HFFc6 (cell line): ENCODE measurements at regions not wholly inside any gene's neighbourhood (a gene's known extent, or its start where the extent isn't known, plus 50 kb on each side); places are given as distances from the start of the nearest gene placed in this dataset.

Experiments used
- DNase-seq: peaks from one replicate; pipeline ENCODE4 v3.0.0-alpha.2; 2018
- H3K27ac Mint-ChIP-seq: 2 replicates; pipeline ENCODE4 v1.8.0; 2020; ENCODE audit warnings: mild to moderate bottlenecking, mixed read lengths
- H3K27me3 Mint-ChIP-seq: 2 replicates; pipeline ENCODE4 v1.8.0; 2021; ENCODE audit warnings: mild to moderate bottlenecking, moderate library complexity, mixed read lengths; ENCODE audit not compliant: insufficient read depth
- H3K36me3 Mint-ChIP-seq: 2 replicates; pipeline ENCODE4 v1.8.0; 2021; ENCODE audit warnings: low read depth, mixed read lengths
- H3K4me1 Mint-ChIP-seq: 2 replicates; pipeline ENCODE4 v1.8.0; 2020; ENCODE audit warnings: low read depth, mixed read lengths
- H3K4me3 Mint-ChIP-seq: 2 replicates; pipeline ENCODE4 v1.8.0; 2020; ENCODE audit warnings: mild to moderate bottlenecking, moderate library complexity, mixed read lengths
- H3K9me3 Mint-ChIP-seq: 2 replicates; pipeline ENCODE4 v1.8.0; 2020; ENCODE audit warnings: mild to moderate bottlenecking, mixed read lengths
- CTCF ChIP-seq: fragments of 200-600 bp; sonication (generic); IDR thresholded peaks from 2 replicates; pipeline ENCODE4 v1.5.0; 2021; ENCODE audit warnings: antibody characterized with exemption, mild to moderate bottlenecking

DNA sequence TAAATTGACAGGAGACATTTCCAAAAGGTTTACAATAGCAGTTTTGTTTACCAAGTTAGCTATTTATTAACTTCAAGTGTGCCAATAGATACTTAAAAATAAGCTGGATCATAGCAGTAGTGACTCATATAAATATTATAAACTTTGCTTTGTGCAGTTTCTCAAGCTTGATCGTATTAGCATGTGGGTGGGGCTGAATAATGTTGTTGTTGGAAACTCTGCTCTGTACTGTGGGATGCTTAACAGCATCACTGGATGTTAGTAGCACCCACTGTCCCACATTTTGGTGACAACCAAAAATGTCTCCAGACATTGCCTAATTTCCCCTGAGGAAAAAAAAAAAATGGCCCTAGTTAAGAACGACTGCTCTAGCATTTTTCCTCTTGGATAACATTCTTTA lies 855.2 kb upstream of the ADGRL3 start:
- Mint-ChIP-seq H3K36me3 (no peaks in the 10 kb centered on the region), H3K9me3 (0 out of 2 replicates have a peak, but pooled peaks cover 3% of the 10 kb centered on the region), H3K27ac (no peak overlapping the region), H3K4me3 (no peak overlapping the region), H3K4me1 (no peaks in the 10 kb centered on the region), H3K27me3 (no peaks in the 10 kb centered on the region)
- no peak for TF ChIP-seq CTCF
- DNase-seq, result no peak

DNA sequence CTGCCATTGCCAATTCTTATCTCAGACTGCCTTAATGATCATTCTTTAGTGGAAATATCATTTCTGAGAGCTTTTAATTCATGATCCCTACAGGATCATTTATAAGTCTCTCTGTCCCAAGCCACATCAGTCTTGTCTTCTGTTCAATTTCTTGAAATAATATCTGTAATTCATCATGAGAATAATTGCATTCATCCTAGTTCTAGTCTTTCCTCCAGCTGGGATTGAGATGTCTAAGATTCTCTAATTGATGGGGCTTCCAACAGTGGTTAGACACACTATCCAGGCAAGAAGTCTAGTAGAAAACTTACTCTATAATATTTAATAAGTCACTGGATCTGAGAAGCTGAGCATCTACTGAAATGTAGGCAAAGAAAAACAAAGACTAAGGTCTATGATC lies 854.7 kb upstream of the ADGRL3 start:
- no peak overlapping the region for H3K27ac Mint-ChIP-seq
- H3K4me1 Mint-ChIP-seq, result no peaks in the 10 kb centered on the region
- H3K27me3 Mint-ChIP-seq, result no peaks in the 10 kb centered on the region
- no peak overlapping the region for H3K4me3 Mint-ChIP-seq
- no peaks in the 10 kb centered on the region for H3K36me3 Mint-ChIP-seq
- DNase-seq, result no peak
- TF ChIP-seq CTCF, result no peak
- 0 out of 2 replicates have a peak, but pooled peaks cover 3% of the 10 kb centered on the region for H3K9me3 Mint-ChIP-seq

DNA sequence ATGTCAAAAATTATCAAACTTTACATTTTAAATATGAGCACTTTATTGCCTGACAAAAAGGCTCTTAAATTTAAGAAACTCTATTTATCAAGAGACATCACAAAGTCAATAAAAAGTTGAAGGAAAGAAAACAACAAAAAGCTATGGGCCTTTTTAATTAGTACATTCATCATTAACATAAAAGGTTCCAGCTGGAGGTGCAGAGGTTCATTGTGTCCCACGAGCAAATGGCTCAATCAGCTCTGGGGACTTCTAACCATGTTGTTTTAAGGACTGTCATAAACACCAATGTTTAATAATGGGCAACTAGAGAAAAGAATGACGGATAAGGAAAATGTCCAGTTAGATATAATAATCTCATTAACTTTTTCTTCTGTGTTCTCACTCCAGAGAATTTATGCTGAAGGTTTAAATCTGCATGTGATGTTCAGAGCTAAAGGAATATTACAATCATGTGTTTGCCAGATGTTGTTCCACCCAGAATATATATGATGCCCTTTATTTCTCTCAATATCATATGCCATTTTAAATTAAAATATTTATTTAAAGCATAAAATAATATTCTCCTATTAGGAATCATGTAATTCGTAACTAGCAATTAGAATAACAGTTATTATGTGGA lies 840.3 kb upstream of the ADGRL3 start:
- DNase-seq, result no peak
- Mint-ChIP-seq H3K4me3 (no peak overlapping the region), H3K9me3 (peaks cover 19% of the 10 kb centered on the region), H3K27me3 (no peaks in the 10 kb centered on the region; the same call in 1 of the 2 replicates), H3K4me1 (no peaks in the 10 kb centered on the region), H3K36me3 (no peaks in the 10 kb centered on the region), H3K27ac (no peak overlapping the region)
- TF ChIP-seq CTCF, result no peak

DNA sequence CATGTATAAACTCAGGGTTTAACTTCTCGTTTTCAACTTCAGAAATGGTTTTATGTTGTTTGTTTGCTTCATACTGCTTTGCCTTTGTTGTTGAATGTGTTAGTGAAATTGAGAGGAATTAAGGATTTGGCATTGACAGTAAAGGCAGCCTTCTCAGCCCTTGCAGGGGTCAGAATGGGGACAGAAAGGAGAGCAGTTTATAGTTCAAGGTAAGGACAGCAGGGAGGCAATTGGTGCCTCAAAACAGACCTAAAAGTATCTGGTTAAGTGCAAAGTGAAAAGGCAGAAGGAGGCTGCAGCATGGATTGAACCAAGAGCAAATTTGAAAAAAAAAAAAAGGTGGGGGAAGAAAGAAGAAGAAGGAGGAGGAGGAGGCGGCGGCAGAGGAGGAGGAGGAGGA lies 835.0 kb upstream of the ADGRL3 start:
- no peak for TF ChIP-seq CTCF
- Mint-ChIP-seq H3K4me1 (no peaks in the 10 kb centered on the region), H3K36me3 (no peaks in the 10 kb centered on the region), H3K27ac (no peak overlapping the region), H3K9me3 (peaks cover 15% of the 10 kb centered on the region; the same call in 1 of the 2 replicates), H3K27me3 (no peaks in the 10 kb centered on the region; the same call in 1 of the 2 replicates), H3K4me3 (no peak overlapping the region)
- DNase-seq, result no peak

DNA sequence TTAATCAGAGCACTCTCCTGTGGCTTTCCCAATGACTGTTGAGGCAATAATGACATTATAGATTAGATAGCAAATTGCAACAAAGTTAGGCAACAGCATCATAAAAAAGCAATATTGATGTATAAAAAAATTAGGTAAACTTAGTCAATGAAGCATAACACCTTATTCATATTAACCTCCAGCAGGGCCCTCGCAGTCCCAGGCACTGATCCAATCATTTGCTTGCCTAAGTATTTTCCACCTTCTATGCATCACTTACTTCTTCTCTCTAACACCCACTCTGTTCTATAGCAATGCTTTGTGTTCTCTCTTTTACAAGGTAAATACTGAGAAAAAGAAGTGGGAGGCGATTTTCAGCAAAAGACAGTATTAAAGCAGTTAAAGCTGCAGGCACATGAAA lies 833.5 kb upstream of the ADGRL3 start:
- Mint-ChIP-seq H3K36me3 (no peaks in the 10 kb centered on the region), H3K4me3 (no peak overlapping the region), H3K4me1 (no peaks in the 10 kb centered on the region), H3K9me3 (peaks cover 15% of the 10 kb centered on the region; the same call in 1 of the 2 replicates), H3K27ac (no peak overlapping the region), H3K27me3 (no peaks in the 10 kb centered on the region; the same call in 1 of the 2 replicates)
- DNase-seq, result no peak
- no peak for TF ChIP-seq CTCF
